GM20431 (cell line): ENCODE measurements at regions not wholly inside any gene's neighbourhood (a gene's known extent, or its start where the extent isn't known, plus 50 kb on each side); places are given as distances from the start of the nearest gene placed in this dataset.

Experiments used
- in situ Hi-C: fragments of 300-500 bp; cut with MseI, MboI; formaldehyde crosslinking; loops from one replicate; pipeline ENCODE4 v1.15.0; 2020; ENCODE audit warnings: low sequenced_read_pairs; ENCODE audit not compliant: unreplicated experiment

DNA sequence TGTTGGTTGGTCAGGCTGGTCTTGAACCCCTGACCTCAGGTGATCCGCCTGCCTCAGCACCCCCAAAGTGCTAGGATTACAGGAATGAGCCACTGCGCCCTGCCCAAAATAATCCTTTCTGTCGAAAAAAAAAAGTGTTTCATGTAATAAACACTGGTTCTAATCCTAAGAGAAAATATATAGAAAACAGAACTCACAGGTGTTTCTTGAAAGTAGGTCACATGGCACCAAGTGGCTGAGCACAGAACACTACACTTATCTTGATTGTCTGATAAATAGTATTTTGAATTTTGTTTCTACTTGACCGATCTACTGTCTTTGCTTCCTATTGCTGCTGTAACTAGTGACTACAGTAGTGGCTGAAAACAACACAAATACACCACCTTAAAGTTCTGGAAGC is 87.6 kb upstream of the SOD1 start:
- in situ Hi-C loops = no loop called here

DNA sequence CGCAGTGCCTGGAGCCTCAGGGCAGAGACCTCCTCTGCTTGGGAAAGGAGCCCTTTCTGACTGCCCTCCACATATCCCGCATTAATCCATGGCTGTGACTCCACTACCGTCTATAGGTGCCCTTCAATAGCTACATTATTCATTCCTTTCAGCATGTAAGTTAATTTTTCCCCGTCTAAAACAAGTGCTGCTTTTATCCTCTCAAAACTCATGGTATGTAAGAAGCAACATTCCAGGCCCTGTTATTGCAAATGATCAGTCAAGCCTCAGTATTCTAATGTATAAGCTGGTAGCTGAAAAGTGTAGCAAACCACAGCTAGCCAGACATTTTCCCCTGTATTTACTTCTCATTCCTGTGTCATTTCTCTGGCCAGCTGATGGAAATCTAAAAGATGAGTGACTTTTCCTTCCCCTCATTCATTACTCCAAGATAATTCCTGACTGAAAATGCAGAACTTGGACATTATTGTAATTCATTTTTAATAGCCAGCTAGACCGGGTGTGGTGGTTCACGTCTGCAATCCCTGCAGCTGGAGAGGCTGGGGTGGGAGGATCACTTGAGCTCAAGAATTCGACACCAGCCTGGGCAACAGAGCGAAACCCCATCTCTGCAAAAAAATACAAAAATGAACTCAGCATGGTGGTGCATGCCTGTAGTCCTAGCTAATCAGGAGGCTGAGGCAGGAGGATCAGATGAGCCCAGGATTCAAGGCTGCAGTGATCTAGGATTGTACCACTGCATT is 88.5 kb upstream of the SOD1 start:
- in situ Hi-C loops = no loop called here

DNA sequence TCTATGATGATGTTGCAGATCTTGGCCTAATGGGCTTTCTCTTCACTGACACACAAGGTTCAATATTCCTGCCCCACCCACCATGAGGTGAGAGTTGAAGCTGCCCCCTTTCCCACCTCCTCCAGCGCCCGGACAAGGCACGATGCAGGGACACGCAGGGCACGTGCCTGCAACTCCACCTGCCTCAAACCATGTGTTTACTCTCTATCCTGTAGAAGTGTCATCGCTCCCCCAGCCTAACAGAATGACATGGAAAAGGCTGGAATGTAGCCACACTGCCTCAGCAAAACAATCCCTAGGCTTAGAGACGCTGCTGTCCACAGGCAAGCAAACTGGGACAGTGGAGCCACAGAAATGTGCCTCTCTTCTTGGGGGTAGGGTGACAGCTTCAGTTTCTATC is 92.9 kb upstream of the SOD1 start:
- in situ Hi-C loops = no loop called here

DNA sequence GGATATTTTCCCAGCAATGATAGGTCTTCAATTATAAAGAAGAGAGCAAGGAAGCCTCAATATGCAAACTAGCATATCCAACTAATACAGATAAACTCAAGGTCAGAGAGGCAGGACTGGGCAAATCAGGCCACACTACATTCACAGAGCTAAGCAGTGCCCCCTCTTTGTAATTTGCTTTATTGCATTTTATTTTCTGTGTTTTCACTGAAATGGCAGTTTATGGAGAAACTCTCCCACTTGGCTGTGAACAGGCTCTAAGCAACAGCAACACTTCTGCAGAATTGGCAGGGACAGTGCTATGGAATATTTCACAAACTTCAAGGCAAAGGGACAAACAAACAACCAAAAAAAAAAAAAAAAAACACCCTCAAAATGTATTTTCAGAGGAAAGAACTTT is 93.4 kb upstream of the SOD1 start:
- in situ Hi-C loops = no loop called here

DNA sequence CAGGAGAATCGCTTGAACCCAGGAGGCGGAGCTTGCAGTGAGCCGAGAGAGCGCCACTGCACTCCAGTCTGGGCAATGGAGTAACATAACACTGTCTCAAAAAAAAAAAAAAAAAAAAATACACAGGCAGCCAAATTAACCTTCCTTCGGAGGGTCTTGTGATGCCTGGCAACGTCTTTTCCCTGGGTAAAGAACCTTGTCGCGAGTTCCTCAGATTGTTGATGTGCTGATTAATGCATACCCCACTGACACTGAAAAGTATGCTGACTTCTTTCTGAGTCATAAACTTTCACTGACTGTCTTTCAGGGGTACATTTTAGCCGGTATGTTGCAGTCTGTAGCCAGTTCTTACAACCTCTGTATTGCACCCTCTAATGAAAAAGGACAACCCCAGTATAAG is 95.1 kb upstream of the SOD1 start:
- in situ Hi-C loops = no loop called here

DNA sequence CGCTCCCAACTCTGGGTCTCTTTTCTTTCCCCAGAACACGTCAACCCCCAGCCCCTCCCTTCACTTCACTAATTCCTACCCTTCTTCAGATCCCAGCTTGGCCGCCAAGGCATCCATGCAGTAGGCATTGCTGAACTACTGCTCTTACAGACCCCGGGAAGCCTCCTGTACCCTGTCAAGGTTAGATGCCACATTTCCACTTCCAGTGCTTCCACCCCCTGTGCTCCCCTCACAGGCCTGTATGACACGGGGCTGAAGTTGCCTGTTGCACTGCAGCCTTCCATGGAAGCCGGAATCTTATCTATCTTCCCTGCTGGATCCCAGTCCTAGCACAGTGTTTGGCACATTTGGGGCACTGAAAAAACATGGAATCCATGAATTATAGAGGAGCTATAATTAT is 99.0 kb upstream of the SOD1 start:
- in situ Hi-C loops = no loop called here

DNA sequence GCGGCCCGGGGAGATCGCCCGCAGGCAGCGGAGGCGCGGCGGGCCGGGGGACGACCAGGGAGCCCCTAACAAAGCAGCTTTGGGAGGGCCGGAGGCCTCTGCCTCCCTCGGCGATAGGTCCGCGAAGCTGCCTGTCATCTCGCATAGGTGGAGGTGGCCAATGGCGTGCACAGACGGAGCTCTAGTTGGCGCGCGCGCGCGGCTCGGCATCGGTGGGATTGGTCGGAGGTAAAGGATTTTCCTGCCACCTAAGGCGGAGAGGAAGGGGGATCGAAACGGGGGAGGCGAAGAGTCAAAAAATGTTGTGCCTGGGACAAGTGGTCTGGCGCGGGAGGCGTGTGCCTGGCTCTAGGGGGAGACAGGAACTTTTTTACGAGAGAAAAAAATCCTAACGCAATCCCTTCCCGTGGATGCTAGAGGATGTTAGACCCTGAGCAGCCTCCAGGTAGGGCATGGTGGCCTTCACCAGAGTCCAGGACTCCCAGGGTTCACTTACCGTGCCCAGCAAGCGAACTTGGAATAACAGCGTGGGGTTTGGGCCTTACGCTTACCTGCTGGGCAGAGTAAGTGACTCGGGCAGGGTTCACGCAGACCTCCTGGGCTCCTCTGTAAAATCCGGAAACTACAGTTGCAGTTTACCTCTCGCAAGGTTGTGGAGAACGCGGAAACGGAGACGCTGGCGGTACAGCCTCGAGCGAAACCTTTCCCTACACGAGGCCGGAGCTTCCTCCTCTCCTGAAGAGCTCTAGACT is 99.9 kb upstream of the SOD1 start:
- in situ Hi-C loops = no loop called here

DNA sequence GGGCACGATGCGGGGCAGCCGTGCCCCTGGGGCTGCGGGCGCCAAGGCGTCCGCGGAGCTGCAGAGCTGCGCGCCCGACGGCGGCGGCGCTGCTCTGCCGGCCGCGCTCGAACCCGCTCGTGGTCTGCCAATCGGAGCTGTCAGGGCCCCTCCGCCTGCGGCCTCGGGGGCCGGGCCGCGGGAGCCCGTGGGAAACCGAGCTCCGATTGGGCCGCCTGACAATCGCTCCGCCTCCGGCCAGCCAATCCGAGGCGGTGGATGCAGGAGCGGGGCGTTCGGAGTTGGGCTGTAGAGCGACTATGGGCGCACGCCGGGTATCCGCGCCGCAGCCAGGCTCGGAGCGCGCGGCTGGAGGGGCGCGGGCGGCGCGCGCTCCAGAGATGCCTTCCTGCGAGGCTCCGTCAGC is 100.5 kb upstream of the SOD1 start:
- in situ Hi-C loops = no loop called here

DNA sequence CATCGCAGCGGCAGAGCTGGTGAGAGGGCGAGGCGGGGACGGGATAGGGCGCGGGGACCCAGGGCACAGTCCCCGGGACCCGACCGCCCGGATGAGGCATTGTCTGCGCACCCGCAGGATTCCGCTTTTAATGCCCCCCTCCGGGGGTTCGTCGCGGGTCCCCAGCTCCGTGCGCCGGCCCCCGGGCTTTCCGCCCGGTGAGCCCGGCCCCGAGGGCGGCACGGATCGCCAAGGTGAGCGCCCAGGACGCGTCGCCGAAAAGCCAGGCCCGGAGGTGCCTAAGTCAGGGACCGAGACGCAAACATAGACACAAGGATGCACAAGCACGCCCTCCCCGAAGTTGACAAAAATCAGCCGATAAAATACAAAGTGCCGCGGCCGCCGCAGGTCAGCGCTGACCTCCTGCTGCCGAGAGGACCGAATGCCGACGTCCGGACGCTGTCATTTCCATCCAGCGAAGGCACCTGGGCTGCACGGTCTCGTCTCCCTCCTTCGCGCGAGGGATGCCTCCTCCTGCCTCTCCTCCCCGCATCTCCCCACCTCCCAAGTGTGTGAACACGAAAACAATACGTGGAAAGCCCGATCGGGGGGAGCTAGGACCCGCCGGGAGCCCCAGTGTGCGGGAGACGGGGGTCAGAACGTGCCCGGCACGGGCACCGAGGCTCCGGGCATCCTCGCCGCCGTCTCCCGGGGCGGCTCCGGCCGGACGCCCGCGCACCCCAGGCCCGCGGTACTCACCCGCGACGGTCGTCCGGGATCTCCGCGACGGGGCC is 101.1 kb upstream of the SOD1 start:
- in situ Hi-C loops = no loop called here

DNA sequence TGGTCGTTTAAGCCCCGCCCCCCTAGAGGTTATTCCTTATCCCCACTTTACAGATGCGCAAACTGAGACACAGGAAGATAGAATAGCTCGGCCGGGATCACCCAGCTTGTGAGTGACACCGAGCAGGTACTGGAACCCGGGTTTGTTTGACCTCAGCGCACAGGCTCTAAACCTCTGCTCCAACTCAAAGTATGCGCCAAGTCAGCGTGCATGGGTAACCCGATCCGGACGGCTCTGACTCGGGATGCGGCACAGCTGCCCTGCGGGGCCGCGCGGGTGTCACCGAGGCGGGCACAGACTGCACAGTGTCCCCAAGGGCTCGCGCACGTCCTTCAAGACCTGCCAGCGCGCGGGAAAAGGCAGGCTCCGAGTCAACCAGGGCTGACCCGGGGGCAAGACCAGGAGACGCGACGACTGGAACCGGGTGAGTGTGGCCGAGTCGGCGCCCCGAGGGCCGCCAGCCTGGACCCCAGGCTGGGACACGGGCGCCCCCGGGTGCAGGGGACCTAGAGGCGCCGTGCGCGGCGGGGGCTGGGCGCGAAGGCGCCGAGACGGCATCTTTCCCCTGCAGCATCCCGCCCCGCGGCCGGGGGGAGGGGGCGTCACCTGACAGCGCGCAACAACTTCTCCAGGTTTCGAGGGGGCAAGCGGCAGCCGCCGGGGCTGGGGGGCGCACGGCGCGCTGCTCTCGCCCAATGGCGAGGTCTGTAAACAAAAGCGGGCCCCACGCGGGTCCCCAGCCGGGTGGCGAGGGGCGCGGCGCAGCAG is 101.9 kb upstream of the SOD1 start:
- in situ Hi-C loops = no loop called here

DNA sequence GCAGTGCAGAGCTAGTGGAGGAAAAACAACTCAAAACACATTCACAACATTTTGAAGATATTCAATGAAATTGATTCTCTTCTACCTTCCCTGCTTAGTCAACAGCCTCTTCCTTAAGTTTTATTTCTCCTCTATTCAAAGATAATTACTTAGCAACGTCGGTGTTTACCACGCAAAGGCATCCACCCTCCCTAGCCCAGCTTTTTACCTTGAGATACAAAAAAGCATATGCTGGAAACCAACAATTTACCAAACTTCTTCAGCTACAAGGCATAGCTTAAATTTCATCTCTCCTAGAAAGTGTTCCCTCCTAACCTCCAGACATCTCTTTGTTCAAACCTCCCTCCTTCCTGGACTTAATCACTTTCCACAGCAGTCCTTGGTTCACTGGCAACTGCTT is 102.8 kb upstream of the SOD1 start:
- in situ Hi-C loops = no loop called here

DNA sequence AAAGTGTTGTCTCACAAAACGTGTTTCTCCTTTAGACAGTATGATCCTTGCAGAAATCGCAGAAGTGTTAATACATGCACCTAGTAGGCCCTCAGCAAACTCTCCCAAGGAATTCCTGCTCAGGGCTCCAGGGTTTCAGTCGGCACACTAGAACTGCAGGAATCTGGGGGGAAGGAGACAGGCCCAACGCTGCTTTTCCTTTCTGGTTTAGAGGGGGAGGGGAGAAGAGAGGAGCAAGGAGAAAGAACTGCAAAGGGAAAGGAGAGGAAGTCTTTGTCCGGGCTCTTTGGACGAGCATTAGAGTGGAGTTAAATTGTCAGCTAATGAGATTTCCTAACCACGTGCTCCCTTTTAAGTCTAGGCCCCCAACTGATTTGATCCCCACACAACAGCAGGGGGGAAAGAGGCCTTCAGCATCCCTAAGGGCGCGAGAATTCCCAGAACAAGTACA is 103.7 kb upstream of the SOD1 start:
- in situ Hi-C loops = no loop called here

DNA sequence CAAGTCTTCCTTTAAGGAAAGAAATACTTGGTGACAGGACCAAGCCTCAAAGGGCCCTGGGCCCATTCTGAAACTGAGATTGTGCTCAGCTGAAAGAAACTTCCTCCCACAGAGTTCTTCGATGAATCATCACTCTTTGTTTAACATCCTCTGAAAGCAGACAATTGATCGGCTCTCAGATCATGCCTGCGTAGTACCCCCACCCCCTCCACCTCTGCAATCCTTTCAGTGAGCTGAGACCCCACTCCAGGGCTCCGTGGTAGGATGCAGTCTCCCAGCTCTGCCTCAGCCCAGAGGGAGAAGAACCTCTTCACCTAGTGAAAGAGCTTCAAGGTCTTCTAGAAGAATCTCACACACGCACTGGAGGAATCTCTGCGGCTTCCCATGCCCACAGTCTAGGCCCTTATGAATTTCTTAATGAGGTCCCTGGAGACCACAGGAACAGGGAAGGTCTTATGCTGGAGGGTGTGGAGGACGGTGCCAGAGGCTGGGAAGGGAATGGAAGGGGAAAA is 104.9 kb upstream of the SOD1 start:
- in situ Hi-C loops = no loop called here

DNA sequence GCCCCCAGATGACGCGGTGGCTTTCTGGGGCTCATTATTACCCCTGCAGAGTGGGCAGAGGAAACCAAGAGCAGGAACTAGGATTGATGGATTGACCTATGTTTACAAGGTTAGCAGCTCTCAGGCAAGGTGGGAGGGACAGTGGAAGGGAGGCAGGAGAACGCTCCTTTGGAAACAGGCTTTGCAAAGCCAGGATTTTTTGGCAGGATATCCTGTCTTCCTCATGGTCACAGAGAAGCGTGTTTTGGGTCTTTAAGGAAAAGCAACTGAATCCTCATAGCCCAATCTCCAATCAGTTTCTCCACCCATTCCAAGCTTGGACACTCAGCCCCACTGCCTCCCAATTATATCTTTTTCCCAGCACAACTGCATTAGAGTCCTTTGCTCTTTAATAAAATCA is 105.6 kb upstream of the SOD1 start:
- in situ Hi-C loops = no loop called here

DNA sequence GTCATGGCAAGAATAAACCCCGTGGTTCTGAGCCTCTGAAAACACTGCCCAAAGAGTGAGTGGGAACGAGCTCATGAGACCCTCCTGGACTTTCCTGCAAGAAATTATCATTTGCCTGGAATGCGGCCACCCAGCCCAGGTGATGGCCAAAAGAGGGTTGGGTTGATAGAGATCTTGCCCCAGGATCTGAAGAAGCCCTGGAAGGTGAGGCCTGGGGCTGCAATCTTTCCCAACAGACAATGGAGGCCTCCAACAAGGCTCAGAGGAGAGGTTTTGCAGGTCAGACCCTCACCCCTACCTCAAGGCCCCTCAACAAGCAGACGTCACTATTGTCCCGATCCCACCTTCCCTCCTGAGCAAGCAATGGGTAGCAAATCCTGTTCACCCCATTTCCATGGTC is 106.0 kb upstream of the SOD1 start:
- in situ Hi-C loops = no loop called here

DNA sequence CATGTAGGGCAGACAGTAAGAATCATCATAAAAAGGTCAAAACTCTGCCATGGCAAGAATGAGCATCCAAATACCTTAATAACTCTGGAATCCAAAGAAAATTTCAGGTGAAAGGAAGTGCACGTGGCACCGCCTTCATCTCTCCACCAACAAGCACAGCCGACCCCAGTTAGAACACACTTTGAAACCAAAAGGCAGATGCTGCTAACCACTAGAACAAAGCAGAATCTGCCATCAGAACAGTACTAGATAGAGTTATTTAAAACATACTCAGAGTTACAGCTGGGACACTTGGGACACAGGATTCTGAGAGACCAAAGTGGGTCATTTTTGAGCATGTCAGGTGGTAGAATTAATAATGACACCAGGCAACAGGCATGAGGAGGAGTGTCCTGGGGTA is 106.7 kb upstream of the SOD1 start:
- in situ Hi-C loops = no loop called here

DNA sequence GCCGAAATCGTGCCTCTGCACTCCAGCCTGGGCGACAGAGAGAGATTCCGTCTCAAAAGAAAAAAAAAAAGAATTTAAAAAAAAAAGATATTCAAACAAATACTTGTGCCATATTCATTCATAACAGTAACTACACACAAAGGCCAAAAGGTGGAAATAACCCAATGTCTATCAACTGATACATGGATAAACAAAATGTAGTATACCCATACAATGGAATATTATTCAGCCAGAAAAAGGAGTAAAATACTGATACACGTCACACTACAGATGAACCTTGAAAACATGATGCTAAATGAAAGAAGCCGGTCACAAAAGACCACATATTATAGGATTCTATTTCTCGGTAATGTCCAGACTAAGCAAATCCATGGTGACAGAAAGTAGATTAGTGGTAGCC is 109.4 kb upstream of the SOD1 start:
- in situ Hi-C loops = no loop called here

DNA sequence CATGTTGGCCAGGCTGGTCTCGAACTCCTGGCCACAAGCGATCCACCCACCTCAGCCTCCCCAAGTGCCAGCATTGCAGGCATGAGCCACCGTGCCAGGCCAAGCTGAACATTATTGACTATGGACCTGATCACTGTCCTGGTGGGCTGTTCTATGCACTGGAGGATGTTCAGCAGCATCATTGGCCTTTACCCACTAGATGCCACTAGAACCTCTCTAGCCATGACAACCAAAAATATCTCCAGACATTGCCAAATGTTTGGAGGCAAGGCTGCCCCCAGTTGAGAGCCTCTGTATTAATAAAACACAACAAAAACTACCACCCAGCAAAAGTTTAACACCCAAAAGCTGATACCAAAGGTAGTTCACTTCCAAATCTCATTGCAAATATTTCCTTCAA is 110.8 kb upstream of the SOD1 start:
- in situ Hi-C loops = no loop called here

DNA sequence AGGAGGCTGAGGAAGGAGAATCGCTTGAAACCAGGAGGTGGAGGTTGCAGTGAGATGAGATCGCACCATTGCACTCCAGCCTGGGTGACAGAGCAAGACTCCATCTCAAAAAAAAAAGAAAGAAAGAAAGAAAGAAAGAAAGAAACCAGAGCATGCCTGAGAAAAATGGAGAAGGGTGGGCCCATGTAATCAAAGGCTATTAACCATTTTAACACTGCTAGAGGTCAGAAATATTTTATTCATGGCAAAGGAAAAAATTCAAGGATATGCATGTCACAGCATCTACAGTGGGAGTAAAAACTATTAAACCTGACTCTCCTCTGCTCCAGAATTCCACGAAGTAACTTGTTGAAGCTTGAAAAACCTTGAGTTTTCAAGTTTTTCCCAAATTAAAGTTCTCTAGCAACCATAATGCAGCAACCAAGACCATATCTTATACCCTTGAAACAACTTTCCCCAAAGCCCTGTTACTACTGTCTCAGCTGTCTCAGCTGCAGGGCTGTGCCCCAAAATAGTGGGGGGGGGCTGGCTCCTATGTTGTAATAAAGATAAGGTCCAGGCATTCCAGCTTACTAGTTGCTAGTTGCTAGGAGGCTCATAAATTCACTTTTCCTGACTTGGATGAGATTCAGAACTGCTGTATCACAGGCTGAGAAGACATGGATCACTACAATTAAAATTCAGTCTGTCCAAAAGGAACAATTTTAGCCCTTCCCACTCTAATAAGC is 112.9 kb upstream of the SOD1 start:
- in situ Hi-C loops = no loop called here

DNA sequence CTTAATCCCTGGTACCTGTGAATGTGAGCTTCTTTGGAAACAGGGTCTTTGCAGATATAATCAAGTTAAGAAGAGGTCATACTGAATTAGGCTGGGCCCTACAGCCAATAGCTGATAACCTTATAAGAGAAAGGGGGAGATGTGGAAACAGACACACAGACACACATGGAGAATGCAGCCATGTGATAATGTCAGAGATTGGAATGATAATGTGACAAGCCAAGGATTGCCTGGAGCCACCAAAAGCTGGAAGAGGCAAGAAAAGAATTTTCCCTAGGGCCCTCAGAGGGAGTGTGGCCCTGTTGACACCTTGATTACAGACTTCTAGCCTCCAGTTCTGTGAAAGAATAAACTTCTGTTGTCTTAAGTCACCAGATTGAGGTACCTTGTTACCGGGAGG is 114.5 kb upstream of the SOD1 start:
- in situ Hi-C loops = no loop called here
